Epithelial cell of proximal tubule (primary cell): ENCODE measurements at regions not wholly inside any gene's neighbourhood (a gene's known extent, or its start where the extent isn't known, plus 50 kb on each side); places are given as distances from the start of the nearest gene placed in this dataset.
"Not testable (repeated sequence)": the region's sequence is repeated elsewhere in the genome, so short reads cannot be mapped to it uniquely, and the experiment has no call there.

ENCODE experiments used
- DNase-seq: peaks from one replicate; pipeline ENCODE4 v3.0.0-alpha.2; 2011; ENCODE audit warnings: low read depth
- H3K4me3 ChIP-seq: 2 replicates; pipeline ENCODE4 v1.5.1; 2011; ENCODE audit warnings: low read depth, mild to moderate bottlenecking, low read length
- CTCF ChIP-seq: conservative IDR thresholded peaks from 2 replicates; pipeline ENCODE4 v1.5.1; 2012; ENCODE audit warnings: low read depth, mild to moderate bottlenecking, low read length

- no peak for DNase-seq
- no peak for TF ChIP-seq CTCF
- no peak overlapping the region for H3K4me3 ChIP-seq
Observed at GRCh38 chr14:94821705-94822104, 51.8 kb upstream of the GSC start.

GRCh38 chr14:94820932-94821331, 51.0 kb upstream of the GSC start:
- DNase-seq, result not testable (repeated sequence)

More at GRCh38 chr14:94820932-94821331, 51.0 kb upstream of the GSC start:
- H3K4me3 ChIP-seq, result not testable (repeated sequence)
